ENCODE measurements at regions not wholly inside any gene's neighbourhood (a gene's known extent, or its start where the extent isn't known, plus 50 kb on each side); places are given as distances from the start of the nearest gene placed in this dataset.

DNA sequence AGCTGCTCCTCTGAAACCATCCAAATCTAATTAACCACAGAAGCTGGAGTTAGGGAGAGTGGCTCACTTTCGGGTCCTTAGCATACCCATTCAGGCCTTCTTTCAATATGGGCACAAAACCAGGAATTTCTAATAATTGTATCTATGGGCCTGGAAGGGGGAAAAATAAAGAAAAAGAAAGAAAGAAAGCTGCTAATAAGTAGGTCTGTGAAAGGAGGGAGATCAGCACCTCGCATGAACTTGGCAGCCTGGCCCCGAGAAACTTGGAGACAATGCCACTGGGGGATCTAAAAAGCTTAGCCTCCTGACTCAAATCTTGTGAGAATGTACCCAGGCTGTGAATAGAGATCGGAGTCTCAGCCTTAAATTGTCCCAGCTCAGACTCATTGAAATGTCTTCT is 252.1 kb upstream of the SLC14A2 start:
- Mint-ChIP-seq H3K9me3 (ENCODE audit: insufficient read depth) (no peaks in the 10 kb centered on the region), H3K27me3 (ENCODE audit: low read depth) (no peaks in the 10 kb centered on the region), H3K4me3 (no peak overlapping the region), H3K4me1 (ENCODE audit: low read depth) (no peaks in the 10 kb centered on the region), H3K36me3 (ENCODE audit: low read depth) (no peaks in the 10 kb centered on the region), H3K27ac (no peak overlapping the region)
- no peak for DNase-seq
- no peak for ATAC-seq
- CTCF ChIA-PET: no interaction called here
- POLR2A ChIA-PET: no interaction called here

DNA sequence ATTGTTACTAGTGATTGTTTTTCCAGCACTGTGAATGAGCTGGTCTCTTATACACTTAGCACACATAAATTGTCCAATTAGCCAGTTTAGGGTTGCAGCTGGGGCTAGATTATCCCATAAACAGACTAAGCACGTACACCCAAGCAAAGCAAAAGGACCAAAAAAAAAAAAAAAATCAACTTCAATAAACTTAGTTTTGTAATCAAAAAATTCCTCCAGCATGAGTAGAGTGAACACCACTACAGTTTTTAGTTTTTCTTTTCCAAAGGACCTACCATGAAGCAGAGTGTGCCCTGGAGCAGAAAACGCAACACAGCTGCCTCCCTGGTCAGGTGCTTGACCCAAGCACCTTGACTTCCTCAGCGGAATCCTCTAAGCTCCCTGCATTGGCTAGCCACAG is 249.4 kb upstream of the SLC14A2 start:
- DNase-seq: no peak
- Mint-ChIP-seq H3K27me3 (ENCODE audit: low read depth) (no peaks in the 10 kb centered on the region), H3K36me3 (ENCODE audit: low read depth) (no peaks in the 10 kb centered on the region), H3K9me3 (ENCODE audit: insufficient read depth) (no peaks in the 10 kb centered on the region), H3K4me3 (no peak overlapping the region), H3K27ac (no peak overlapping the region), H3K4me1 (ENCODE audit: low read depth) (no peaks in the 10 kb centered on the region)
- ChIA-PET POLR2A (no interaction called here), CTCF (no interaction called here)
- no peak for ATAC-seq

DNA sequence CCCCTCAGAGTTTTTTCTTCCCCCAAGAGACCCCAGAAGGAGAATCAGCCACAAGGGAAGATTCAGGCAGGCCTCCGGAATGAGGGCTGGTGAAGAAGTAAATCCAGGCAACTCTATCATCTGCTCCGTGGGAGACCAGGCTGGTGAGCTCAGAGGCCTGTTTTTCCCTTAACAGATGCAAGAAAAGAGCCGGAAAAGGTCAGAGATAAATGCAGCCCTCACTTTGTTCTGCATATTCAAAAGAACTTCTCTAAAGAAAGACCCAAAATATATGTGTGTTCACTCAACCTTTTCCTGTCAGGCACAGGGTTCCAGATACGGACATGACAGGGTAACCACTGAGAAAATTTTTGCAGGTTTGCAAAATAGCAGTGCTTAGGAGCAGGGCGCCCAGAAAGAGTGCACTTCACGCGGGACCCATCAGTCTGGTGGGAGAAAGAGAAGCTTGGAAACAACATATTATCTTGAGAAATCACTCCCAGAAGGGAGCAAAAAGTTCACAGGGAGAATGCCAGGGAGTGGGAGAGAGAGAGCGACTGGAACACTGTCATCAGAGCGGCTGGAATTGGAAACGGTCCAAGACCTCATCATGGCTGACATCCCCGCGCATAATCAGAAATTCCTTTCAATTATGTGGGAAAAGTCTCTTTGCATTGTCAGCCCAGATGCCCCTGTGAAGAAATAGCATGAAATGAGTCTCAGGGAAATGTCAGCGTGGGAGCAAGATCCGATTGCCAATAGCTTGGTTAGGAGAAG is 244.8 kb upstream of the SLC14A2 start:
- Mint-ChIP-seq H3K27me3 (ENCODE audit: low read depth) (peaks cover 2% of the 10 kb centered on the region), H3K4me1 (ENCODE audit: low read depth) (no peaks in the 10 kb centered on the region), H3K36me3 (ENCODE audit: low read depth) (no peaks in the 10 kb centered on the region), H3K4me3 (no peak overlapping the region), H3K9me3 (ENCODE audit: insufficient read depth) (no peaks in the 10 kb centered on the region), H3K27ac (no peak overlapping the region)
- CTCF ChIA-PET: no interaction called here
- DNase-seq: no peak
- no peak for ATAC-seq
- POLR2A ChIA-PET: no interaction called here

DNA sequence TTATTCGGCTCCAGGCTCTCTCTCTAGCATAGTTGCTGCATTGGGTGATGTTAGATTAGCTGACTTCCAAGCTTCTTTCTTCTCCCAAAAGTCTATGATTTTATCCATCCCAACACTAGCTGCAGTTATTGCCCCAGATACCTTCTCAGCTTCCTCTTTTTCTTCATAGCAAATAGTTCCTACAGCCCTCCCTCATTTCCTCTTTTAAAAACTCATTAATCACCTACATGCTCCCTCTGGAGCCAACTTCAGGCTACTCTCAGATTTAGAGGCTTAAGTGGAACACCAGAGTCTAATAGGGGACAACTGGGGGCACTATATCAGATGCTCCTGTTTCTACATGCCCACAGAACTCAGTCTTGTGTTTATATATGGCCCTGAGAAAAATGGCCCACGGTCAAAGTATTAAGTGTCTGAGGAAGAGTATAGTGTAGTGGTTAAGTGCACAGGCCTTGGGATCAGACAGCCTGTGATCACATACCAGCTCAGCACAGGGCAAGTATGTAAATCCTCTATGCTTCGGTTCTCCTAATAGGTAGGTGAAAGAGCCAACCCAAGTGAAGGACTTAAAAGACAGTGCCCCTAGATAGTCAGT is 241.9 kb upstream of the SLC14A2 start:
- ChIA-PET POLR2A (no interaction called here), CTCF (no interaction called here)
- ATAC-seq (no peak), DNase-seq (no peak)
- H3K4me3 Mint-ChIP-seq: no peak overlapping the region
- H3K27ac Mint-ChIP-seq: no peak overlapping the region
- H3K36me3 Mint-ChIP-seq (ENCODE audit: low read depth): no peaks in the 10 kb centered on the region
- H3K27me3 Mint-ChIP-seq (ENCODE audit: low read depth): peaks cover 9% of the 10 kb centered on the region
- H3K9me3 Mint-ChIP-seq (ENCODE audit: insufficient read depth): no peaks in the 10 kb centered on the region
- no peaks in the 10 kb centered on the region for H3K4me1 Mint-ChIP-seq (ENCODE audit: low read depth)

DNA sequence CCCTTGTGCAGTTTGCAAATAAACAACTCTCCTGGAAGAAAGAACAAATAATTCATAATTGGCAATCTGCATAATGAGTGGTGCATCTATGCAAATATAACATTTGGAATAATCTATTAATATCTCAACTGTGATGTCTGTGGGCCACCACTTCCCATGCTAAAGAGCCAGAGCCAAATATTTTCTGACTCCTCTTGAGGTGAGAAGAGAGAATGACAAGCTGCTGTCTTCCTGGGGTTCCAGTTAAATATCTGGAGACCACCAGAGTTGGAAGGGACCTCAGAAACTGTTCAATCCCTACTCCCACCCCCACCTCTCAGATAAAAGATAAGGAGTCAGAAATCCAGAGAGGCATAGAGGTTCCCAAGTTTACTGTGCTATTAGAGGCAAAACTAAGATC is 241.0 kb upstream of the SLC14A2 start:
- Mint-ChIP-seq H3K4me3 (no peak overlapping the region), H3K27me3 (ENCODE audit: low read depth) (peaks cover 11% of the 10 kb centered on the region), H3K36me3 (ENCODE audit: low read depth) (no peaks in the 10 kb centered on the region), H3K27ac (no peak overlapping the region), H3K9me3 (ENCODE audit: insufficient read depth) (no peaks in the 10 kb centered on the region), H3K4me1 (ENCODE audit: low read depth) (no peaks in the 10 kb centered on the region)
- ATAC-seq: no peak
- ChIA-PET POLR2A (no interaction called here), CTCF (no interaction called here)
- no peak for DNase-seq

DNA sequence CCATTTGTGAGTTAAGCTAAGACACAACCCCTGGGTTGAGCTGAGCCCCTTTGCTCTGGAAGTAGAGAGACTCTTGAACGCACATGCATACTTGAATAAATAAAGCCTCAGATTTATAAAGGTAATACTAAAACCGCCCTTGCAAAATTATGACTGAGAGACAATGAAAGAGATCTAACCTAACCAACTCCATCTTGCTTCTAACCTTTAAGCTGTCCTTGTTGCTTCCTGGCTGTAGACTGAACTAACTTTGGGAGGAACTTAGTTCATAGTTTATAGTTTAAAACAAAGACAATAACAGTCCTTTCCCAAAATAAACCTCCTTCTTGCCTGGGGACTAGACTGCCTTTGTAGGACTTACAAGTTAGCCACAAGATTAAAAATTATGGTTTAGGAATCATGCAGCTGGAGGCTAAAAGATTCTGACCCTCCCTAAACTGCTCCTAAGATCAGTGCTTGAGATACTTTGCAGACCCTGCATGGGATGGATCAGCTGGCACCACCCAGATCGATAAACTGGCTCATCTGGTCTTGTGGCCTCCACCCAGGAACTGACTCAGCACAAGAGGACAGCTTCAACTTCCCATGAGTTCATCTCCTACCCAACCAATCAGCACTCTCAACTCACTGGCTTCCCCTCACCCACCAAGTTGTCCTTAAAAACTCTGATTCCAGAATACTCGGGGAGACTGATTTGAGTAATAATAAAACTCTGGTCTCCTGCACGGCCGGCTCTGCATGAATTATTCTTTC is 240.2 kb upstream of the SLC14A2 start:
- Mint-ChIP-seq H3K27ac (no peak overlapping the region), H3K9me3 (ENCODE audit: insufficient read depth) (no peaks in the 10 kb centered on the region), H3K27me3 (ENCODE audit: low read depth) (peaks cover 13% of the 10 kb centered on the region), H3K36me3 (ENCODE audit: low read depth) (no peaks in the 10 kb centered on the region), H3K4me3 (no peak overlapping the region), H3K4me1 (ENCODE audit: low read depth) (no peaks in the 10 kb centered on the region)
- DNase-seq: no peak
- CTCF ChIA-PET: no interaction called here
- POLR2A ChIA-PET: no interaction called here
- no peak for ATAC-seq

DNA sequence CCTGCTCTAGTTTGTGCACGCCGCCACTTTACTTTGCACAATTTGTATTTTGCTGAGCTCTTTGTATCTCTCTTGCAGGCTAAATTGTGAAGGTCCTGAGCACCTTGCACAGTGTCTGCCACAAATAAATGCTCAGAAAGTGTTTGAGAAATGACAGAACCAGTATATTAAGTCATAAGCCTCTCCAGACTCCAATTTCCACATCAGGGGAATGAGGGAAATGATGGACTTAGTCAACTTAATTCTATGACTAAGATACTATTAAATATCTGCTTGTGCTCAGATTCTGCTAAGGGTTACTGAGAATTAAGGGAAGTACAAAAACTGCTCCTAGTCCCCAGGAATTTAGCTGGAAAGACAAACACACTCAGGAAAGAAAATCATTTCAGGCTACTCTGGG is 239.1 kb upstream of the SLC14A2 start:
- Mint-ChIP-seq H3K4me1 (ENCODE audit: low read depth) (no peaks in the 10 kb centered on the region), H3K4me3 (no peak overlapping the region), H3K9me3 (ENCODE audit: insufficient read depth) (no peaks in the 10 kb centered on the region), H3K27ac (no peak overlapping the region), H3K27me3 (ENCODE audit: low read depth) (peaks cover 13% of the 10 kb centered on the region), H3K36me3 (ENCODE audit: low read depth) (no peaks in the 10 kb centered on the region)
- DNase-seq (no peak), ATAC-seq (no peak)
- ChIA-PET CTCF (no interaction called here), POLR2A (no interaction called here)

DNA sequence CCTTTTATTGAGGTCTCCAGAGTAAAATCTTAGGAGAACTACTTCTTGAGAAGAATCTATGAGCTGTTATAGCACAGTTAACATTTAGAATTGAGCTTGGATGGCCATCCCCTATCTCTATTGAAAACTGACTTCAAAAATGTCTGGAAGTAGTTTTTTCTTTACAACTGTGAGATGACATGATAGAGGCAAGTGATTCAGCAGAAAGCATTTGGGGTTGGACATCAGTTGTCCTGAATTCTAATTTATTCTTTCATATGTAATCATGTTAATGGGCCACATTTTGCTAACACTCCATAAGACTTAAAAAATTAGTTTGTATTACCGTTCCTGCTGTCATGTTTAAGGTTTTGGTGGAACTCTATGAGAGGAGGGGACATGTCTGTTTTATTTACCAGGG is 237.0 kb upstream of the SLC14A2 start:
- H3K4me1 Mint-ChIP-seq (ENCODE audit: low read depth): peaks cover 3% of the 10 kb centered on the region
- ChIA-PET POLR2A (interaction anchor here (0.6 kb wide), 1 partner anchor 1746 kb away, joined by 4 read pairs; no protein-coding TSS in a partner anchor), CTCF (no interaction called here)
- no peaks in the 10 kb centered on the region for H3K36me3 Mint-ChIP-seq (ENCODE audit: low read depth)
- ATAC-seq: no peak
- no peak overlapping the region for H3K27ac Mint-ChIP-seq
- H3K27me3 Mint-ChIP-seq (ENCODE audit: low read depth): peaks cover 11% of the 10 kb centered on the region
- H3K4me3 Mint-ChIP-seq: no peak overlapping the region
- DNase-seq: no peak
- no peaks in the 10 kb centered on the region for H3K9me3 Mint-ChIP-seq (ENCODE audit: insufficient read depth)

DNA sequence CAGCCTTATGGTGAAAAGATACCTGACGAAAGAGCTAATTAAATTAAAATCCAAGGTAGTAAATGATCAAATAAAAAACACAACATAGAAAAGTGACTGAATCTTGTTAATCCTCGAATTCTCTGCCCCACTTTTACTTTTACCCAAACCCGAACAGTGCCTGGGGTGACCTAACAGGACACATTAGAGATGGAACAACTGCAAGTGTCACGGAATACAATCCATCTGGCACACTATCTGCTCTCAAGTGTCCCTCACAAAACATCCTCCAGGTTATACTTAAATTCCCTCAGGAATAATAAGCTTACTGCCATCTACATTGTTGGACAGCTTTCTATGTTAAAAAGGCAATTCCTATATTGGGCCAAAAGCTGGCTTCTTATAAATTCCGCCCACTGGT is 236.3 kb upstream of the SLC14A2 start:
- Mint-ChIP-seq H3K27ac (no peak overlapping the region), H3K4me1 (ENCODE audit: low read depth) (peaks cover 3% of the 10 kb centered on the region), H3K9me3 (ENCODE audit: insufficient read depth) (no peaks in the 10 kb centered on the region), H3K27me3 (ENCODE audit: low read depth) (peaks cover 15% of the 10 kb centered on the region), H3K4me3 (no peak overlapping the region), H3K36me3 (ENCODE audit: low read depth) (no peaks in the 10 kb centered on the region)
- CTCF ChIA-PET: no interaction called here
- DNase-seq (no peak), ATAC-seq (no peak)
- POLR2A ChIA-PET: no interaction called here

DNA sequence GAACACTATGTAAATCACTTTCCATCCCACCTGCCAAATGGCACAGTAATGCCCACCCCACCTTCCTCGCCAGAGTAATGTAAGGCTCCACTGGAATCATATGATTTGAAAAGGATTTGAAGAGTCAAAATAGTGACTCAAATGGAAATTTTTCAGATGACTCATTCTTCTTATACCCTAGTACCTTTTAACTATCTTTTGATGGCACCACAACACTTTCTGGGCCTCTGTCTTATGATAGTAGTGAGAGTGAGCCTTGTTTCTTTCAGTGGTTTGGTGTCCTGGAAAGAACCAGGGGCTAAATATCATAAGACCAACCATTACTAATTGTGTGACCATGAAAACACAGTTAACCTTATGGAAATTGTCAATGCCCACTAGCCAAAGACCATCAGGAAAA is 235.4 kb upstream of the SLC14A2 start:
- no peaks in the 10 kb centered on the region for H3K9me3 Mint-ChIP-seq (ENCODE audit: insufficient read depth)
- peaks cover 3% of the 10 kb centered on the region for H3K4me1 Mint-ChIP-seq (ENCODE audit: low read depth)
- ATAC-seq: no peak
- ChIA-PET CTCF (no interaction called here), POLR2A (no interaction called here)
- DNase-seq: no peak
- no peak overlapping the region for H3K4me3 Mint-ChIP-seq
- no peaks in the 10 kb centered on the region for H3K36me3 Mint-ChIP-seq (ENCODE audit: low read depth)
- no peak overlapping the region for H3K27ac Mint-ChIP-seq
- H3K27me3 Mint-ChIP-seq (ENCODE audit: low read depth): peaks cover 20% of the 10 kb centered on the region

DNA sequence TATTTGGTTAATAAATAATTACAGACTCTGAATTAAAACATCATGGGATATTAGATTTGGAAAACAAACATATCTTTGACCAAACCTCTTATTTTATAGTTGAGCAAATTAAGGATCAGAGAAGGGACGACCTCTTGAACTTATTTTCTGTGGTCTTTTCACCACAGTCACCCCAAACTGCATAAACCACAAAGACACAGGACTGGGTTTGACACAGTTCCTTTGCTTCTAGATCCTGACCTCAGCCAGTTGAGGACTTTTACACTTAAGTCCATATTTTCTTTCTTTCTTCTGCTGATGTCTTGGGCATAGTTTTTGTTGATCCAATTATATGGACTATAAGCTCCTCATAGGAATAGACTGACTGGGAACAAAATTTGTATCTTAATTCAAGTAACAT is 234.0 kb upstream of the SLC14A2 start:
- ChIA-PET POLR2A (no interaction called here), CTCF (no interaction called here)
- peaks cover 3% of the 10 kb centered on the region for H3K4me1 Mint-ChIP-seq (ENCODE audit: low read depth)
- no peaks in the 10 kb centered on the region for H3K9me3 Mint-ChIP-seq (ENCODE audit: insufficient read depth)
- no peak overlapping the region for H3K4me3 Mint-ChIP-seq
- no peaks in the 10 kb centered on the region for H3K36me3 Mint-ChIP-seq (ENCODE audit: low read depth)
- no peak for ATAC-seq
- H3K27me3 Mint-ChIP-seq (ENCODE audit: low read depth): peaks cover 23% of the 10 kb centered on the region
- DNase-seq: no peak
- no peak overlapping the region for H3K27ac Mint-ChIP-seq

DNA sequence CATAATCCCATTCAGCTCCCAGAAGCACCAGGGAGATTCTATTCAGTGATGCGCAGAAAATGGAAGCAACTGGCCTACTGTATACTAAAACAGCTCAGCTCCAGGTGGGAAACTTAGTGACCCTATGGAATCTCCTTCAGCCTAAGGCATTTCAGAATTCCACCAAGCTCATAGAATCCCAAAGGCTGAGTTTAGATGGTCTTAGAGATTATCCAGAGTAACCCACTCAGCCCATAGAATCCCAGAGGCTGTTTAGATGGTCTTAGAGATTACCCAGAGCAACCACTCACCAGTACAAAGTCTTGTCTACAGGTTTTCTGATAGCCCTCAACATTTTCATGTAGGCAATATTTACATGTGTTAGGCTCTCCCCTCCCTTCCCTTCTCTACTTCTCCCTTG is 232.0 kb upstream of the SLC14A2 start:
- no peak for ATAC-seq
- CTCF ChIA-PET: no interaction called here

More for the DNA sequence above, 232.0 kb upstream of the SLC14A2 start:
- no peak overlapping the region for H3K4me3 Mint-ChIP-seq
- no peaks in the 10 kb centered on the region for H3K9me3 Mint-ChIP-seq (ENCODE audit: insufficient read depth)
- no peaks in the 10 kb centered on the region for H3K36me3 Mint-ChIP-seq (ENCODE audit: low read depth)
- peaks cover 21% of the 10 kb centered on the region for H3K27me3 Mint-ChIP-seq (ENCODE audit: low read depth)
- H3K27ac Mint-ChIP-seq: no peak overlapping the region
- POLR2A ChIA-PET: interaction anchor here (0.8 kb wide), 1 partner anchor 334 kb away, joined by 3 read pairs; no protein-coding TSS in a partner anchor
- no peak for DNase-seq
- peaks cover 3% of the 10 kb centered on the region for H3K4me1 Mint-ChIP-seq (ENCODE audit: low read depth)

All from activated CD8-positive, alpha-beta T cell treated with anti-CD3 and anti-CD28 coated beads, Interleukin-2, amount 10 ng/mL, durations not matched to agents 7 days and 5 days (primary cell).